ENCODE measurements at regions not wholly inside any gene's neighbourhood (a gene's known extent, or its start where the extent isn't known, plus 50 kb on each side); places are given as distances from the start of the nearest gene placed in this dataset.

- H2BK5ac ChIP-seq (ENCODE audit: low read depth, low read length, poor library complexity, severe bottlenecking) = no peak overlapping the region
- no peak overlapping the region for H2BK120ac ChIP-seq (ENCODE audit: low read depth, low read length)
- H2AFZ ChIP-seq (ENCODE audit: low read depth, low read length) = no peak overlapping the region
- no peak overlapping the region for H2BK15ac ChIP-seq (ENCODE audit: low read depth, poor library complexity, severe bottlenecking)
- no peaks in the 10 kb centered on the region for H3K9me3 ChIP-seq (ENCODE audit: control insufficient read depth, low read length)
- DNase-seq = no peak
- H3K36me3 ChIP-seq (ENCODE audit: control insufficient read depth in 1 of 2, insufficient read depth in 2 of 2, low read depth in 1 of 2, low read length in 2 of 2) = no peaks in the 10 kb centered on the region
- no peak overlapping the region for H3K4ac ChIP-seq (ENCODE audit: low read depth in 1 of 2, low read length in 2 of 2)
- no peak overlapping the region for H3K4me3 ChIP-seq (ENCODE audit: insufficient read depth in 1 of 2, low read depth in 1 of 2, low read length in 2 of 2)
- H3K4me2 ChIP-seq (ENCODE audit: low read length, poor library complexity, severe bottlenecking) = no peak overlapping the region
- H3K23ac ChIP-seq (ENCODE audit: low read length in 2 of 2) = no peak overlapping the region
- H4K91ac ChIP-seq (ENCODE audit: low read length) = no peak overlapping the region
- no peak overlapping the region for H3K18ac ChIP-seq (ENCODE audit: low read depth in 1 of 2, low read length in 2 of 2)
- H2AK5ac ChIP-seq (ENCODE audit: low read length, severe bottlenecking) = no peak overlapping the region
- no peak overlapping the region for H3K9ac ChIP-seq (ENCODE audit: low read length)
- H4K8ac ChIP-seq (ENCODE audit: low read length) = no peak overlapping the region
- no peaks in the 10 kb centered on the region for H3K79me1 ChIP-seq (replicated peaks; ENCODE audit: low read length, poor library complexity, severe bottlenecking)
- no peak overlapping the region for H3K27ac ChIP-seq (ENCODE audit: low read length, poor library complexity, severe bottlenecking)
- H2BK12ac ChIP-seq (ENCODE audit: low read length in 2 of 2) = no peak overlapping the region
- H3K27me3 ChIP-seq (ENCODE audit: control insufficient read depth in 1 of 2, insufficient read depth in 1 of 2, low read length in 2 of 2) = peaks cover 0 to 3% of the 10 kb centered on the region in 2 experiments
- H3K4me1 ChIP-seq (ENCODE audit: control insufficient read depth, insufficient read depth, low read depth, low read length) = peaks cover 2% of the 10 kb centered on the region
- H3K14ac ChIP-seq (ENCODE audit: low read length in 2 of 2) = no peak overlapping the region
Observed at GRCh38 chr15:47437491-47437890, 279.8 kb upstream of the SEMA6D start.

GRCh38 chr15:47439146-47440111 lies 277.9 kb upstream of the SEMA6D start:
- Histone ChIP-seq H3K4me3 (ENCODE audit: insufficient read depth in 1 of 2, low read depth in 1 of 2, low read length in 2 of 2) (no peak overlapping the region), H2BK120ac (ENCODE audit: low read depth, low read length) (no peak overlapping the region), H3K79me1 (replicated peaks; ENCODE audit: low read length, poor library complexity, severe bottlenecking) (no peaks in the 10 kb centered on the region), H3K27ac (ENCODE audit: low read length, poor library complexity, severe bottlenecking) (no peak overlapping the region), H3K4me2 (ENCODE audit: low read length, poor library complexity, severe bottlenecking) (no peak overlapping the region), H3K36me3 (ENCODE audit: control insufficient read depth in 1 of 2, insufficient read depth in 2 of 2, low read depth in 1 of 2, low read length in 2 of 2) (no peaks in the 10 kb centered on the region), H3K4me1 (ENCODE audit: control insufficient read depth, insufficient read depth, low read depth, low read length) (peaks cover 2% of the 10 kb centered on the region), H2AFZ (ENCODE audit: low read depth, low read length) (no peak overlapping the region), H2BK12ac (ENCODE audit: low read length in 2 of 2) (peak overlapping the region; percentile 18 to 29), H4K8ac (ENCODE audit: low read length) (no peak overlapping the region), H3K23ac (ENCODE audit: low read length in 2 of 2) (no peak overlapping the region), H3K9me3 (ENCODE audit: control insufficient read depth, low read length) (no peaks in the 10 kb centered on the region), H2AK5ac (ENCODE audit: low read length, severe bottlenecking) (no peak overlapping the region), H2BK15ac (ENCODE audit: low read depth, poor library complexity, severe bottlenecking) (no peak overlapping the region), H3K4ac (ENCODE audit: low read depth in 1 of 2, low read length in 2 of 2) (no peak overlapping the region), H3K27me3 (ENCODE audit: control insufficient read depth in 1 of 2, insufficient read depth in 1 of 2, low read length in 2 of 2) (peaks cover 0 to 3% of the 10 kb centered on the region in 2 experiments), H3K9ac (ENCODE audit: low read length) (no peak overlapping the region), H3K18ac (ENCODE audit: low read depth in 1 of 2, low read length in 2 of 2) (no peak overlapping the region), H4K91ac (ENCODE audit: low read length) (no peak overlapping the region), H3K14ac (ENCODE audit: low read length in 2 of 2) (no peak overlapping the region), H2BK5ac (ENCODE audit: low read depth, low read length, poor library complexity, severe bottlenecking) (no peak overlapping the region)
- WGBS = 55% methylated on average over 3 of the region's 5 CpGs
- DNase-seq = peak; percentile 60

- Histone ChIP-seq H3K4ac (ENCODE audit: low read depth in 1 of 2, low read length in 2 of 2) (no peak overlapping the region), H2BK5ac (ENCODE audit: low read depth, low read length, poor library complexity, severe bottlenecking) (no peak overlapping the region), H3K27me3 (ENCODE audit: control insufficient read depth in 1 of 2, insufficient read depth in 1 of 2, low read length in 2 of 2) (peaks cover 0 to 3% of the 10 kb centered on the region in 2 experiments), H3K4me2 (ENCODE audit: low read length, poor library complexity, severe bottlenecking) (no peak overlapping the region), H3K14ac (ENCODE audit: low read length in 2 of 2) (no peak overlapping the region), H4K8ac (ENCODE audit: low read length) (no peak overlapping the region), H3K79me1 (replicated peaks; ENCODE audit: low read length, poor library complexity, severe bottlenecking) (no peaks in the 10 kb centered on the region), H3K36me3 (ENCODE audit: control insufficient read depth in 1 of 2, insufficient read depth in 2 of 2, low read depth in 1 of 2, low read length in 2 of 2) (no peaks in the 10 kb centered on the region), H4K91ac (ENCODE audit: low read length) (no peak overlapping the region), H2AFZ (ENCODE audit: low read depth, low read length) (no peak overlapping the region), H3K27ac (ENCODE audit: low read length, poor library complexity, severe bottlenecking) (no peak overlapping the region), H2AK5ac (ENCODE audit: low read length, severe bottlenecking) (no peak overlapping the region), H3K4me1 (ENCODE audit: control insufficient read depth, insufficient read depth, low read depth, low read length) (no peaks in the 10 kb centered on the region), H3K18ac (ENCODE audit: low read depth in 1 of 2, low read length in 2 of 2) (peak overlapping the region in 1 of 2 experiments; percentile 59), H2BK120ac (ENCODE audit: low read depth, low read length) (no peak overlapping the region), H2BK15ac (ENCODE audit: low read depth, poor library complexity, severe bottlenecking) (no peak overlapping the region), H3K4me3 (ENCODE audit: insufficient read depth in 1 of 2, low read depth in 1 of 2, low read length in 2 of 2) (no peak overlapping the region), H3K23ac (ENCODE audit: low read length in 2 of 2) (no peak overlapping the region), H3K9me3 (ENCODE audit: control insufficient read depth, low read length) (no peaks in the 10 kb centered on the region), H2BK12ac (ENCODE audit: low read length in 2 of 2) (peak overlapping the region; percentile 55 to 78), H3K9ac (ENCODE audit: low read length) (no peak overlapping the region)
- DNase-seq = peak; percentile 72
- WGBS = 33% methylated on average over 1 of the region's 1 CpG
Observed at GRCh38 chr15:47442371-47442770, 274.9 kb upstream of the SEMA6D start.

GRCh38 chr15:47443839-47444238 lies 273.5 kb upstream of the SEMA6D start:
- Histone ChIP-seq H3K9me3 (ENCODE audit: control insufficient read depth, low read length) (no peaks in the 10 kb centered on the region), H3K18ac (ENCODE audit: low read depth in 1 of 2, low read length in 2 of 2) (no peak overlapping the region), H3K27me3 (ENCODE audit: control insufficient read depth in 1 of 2, insufficient read depth in 1 of 2, low read length in 2 of 2) (peaks cover 0 to 3% of the 10 kb centered on the region in 2 experiments), H2BK5ac (ENCODE audit: low read depth, low read length, poor library complexity, severe bottlenecking) (no peak overlapping the region), H3K27ac (ENCODE audit: low read length, poor library complexity, severe bottlenecking) (no peak overlapping the region), H2BK15ac (ENCODE audit: low read depth, poor library complexity, severe bottlenecking) (no peak overlapping the region), H3K9ac (ENCODE audit: low read length) (no peak overlapping the region), H3K14ac (ENCODE audit: low read length in 2 of 2) (no peak overlapping the region), H3K4me3 (ENCODE audit: insufficient read depth in 1 of 2, low read depth in 1 of 2, low read length in 2 of 2) (no peak overlapping the region), H3K4me2 (ENCODE audit: low read length, poor library complexity, severe bottlenecking) (no peak overlapping the region), H2AFZ (ENCODE audit: low read depth, low read length) (no peak overlapping the region), H3K4me1 (ENCODE audit: control insufficient read depth, insufficient read depth, low read depth, low read length) (no peaks in the 10 kb centered on the region), H3K23ac (ENCODE audit: low read length in 2 of 2) (no peak overlapping the region), H3K79me1 (replicated peaks; ENCODE audit: low read length, poor library complexity, severe bottlenecking) (no peaks in the 10 kb centered on the region), H3K4ac (ENCODE audit: low read depth in 1 of 2, low read length in 2 of 2) (no peak overlapping the region), H4K8ac (ENCODE audit: low read length) (no peak overlapping the region), H2BK12ac (ENCODE audit: low read length in 2 of 2) (no peak overlapping the region), H2AK5ac (ENCODE audit: low read length, severe bottlenecking) (no peak overlapping the region), H4K91ac (ENCODE audit: low read length) (no peak overlapping the region), H2BK120ac (ENCODE audit: low read depth, low read length) (no peak overlapping the region), H3K36me3 (ENCODE audit: control insufficient read depth in 1 of 2, insufficient read depth in 2 of 2, low read depth in 1 of 2, low read length in 2 of 2) (no peaks in the 10 kb centered on the region)
- DNase-seq = no peak
- WGBS = 80% methylated on average over 1 of the region's 2 CpGs
